GM23338 (cell line): ENCODE measurements at regions not wholly inside any gene's neighbourhood (a gene's known extent, or its start where the extent isn't known, plus 50 kb on each side); places are given as distances from the start of the nearest gene placed in this dataset.

Experiments used
- ATAC-seq: fragments of 200-7000 bp; cut with Tn5 transposase; 3 replicates; pipeline ENCODE4 v1.9.1; 2020
- DNase-seq: peaks from one replicate; pipeline ENCODE4 v3.0.0-alpha.2; 2015; ENCODE audit warnings: low spot score
- H2AFZ ChIP-seq: fragments of 200-600 bp; sonication (generic); 2 replicates; pipeline ENCODE4 v1.8.0; 2016; ENCODE audit warnings: antibody characterized with exemption, mild to moderate bottlenecking, moderate library complexity
- H3F3A ChIP-seq: fragments of 200-600 bp; sonication (generic); replicated peaks from 2 replicates; pipeline ENCODE4 v1.8.0; 2017; ENCODE audit warnings: antibody characterized with exemption, mixed run types, low read depth
- H3K27ac ChIP-seq: fragments of 200-600 bp; sonication (generic); 2 replicates; pipeline ENCODE4 v1.6.1; 2016; ENCODE audit warnings: low read depth
- H3K27me3 ChIP-seq: fragments of 200-600 bp; sonication (generic); 2 replicates; pipeline ENCODE4 v1.8.0; 2016; ENCODE audit warnings: mild to moderate bottlenecking, mixed run types, moderate library complexity; ENCODE audit not compliant: insufficient read depth
- H3K36me3 ChIP-seq: fragments of 200-600 bp; sonication (generic); 2 replicates; pipeline ENCODE4 v1.8.0; 2016; ENCODE audit warnings: mild to moderate bottlenecking; ENCODE audit not compliant: insufficient read depth
- H3K4me1 ChIP-seq: fragments of 200-600 bp; sonication (generic); 2 replicates; pipeline ENCODE4 v1.8.0; 2016; ENCODE audit warnings: mild to moderate bottlenecking, moderate library complexity; ENCODE audit not compliant: insufficient read depth
- H3K4me2 ChIP-seq: fragments of 200-600 bp; sonication (generic); 2 replicates; pipeline ENCODE4 v1.7.1; 2017; ENCODE audit warnings: mixed run types
- H3K4me3 ChIP-seq: fragments of 200-600 bp; sonication (generic); 2 replicates; pipeline ENCODE4 v1.6.1; 2016; ENCODE audit warnings: mixed run types
- H3K79me2 ChIP-seq: fragments of 200-600 bp; sonication (generic); replicated peaks from 2 replicates; pipeline ENCODE4 v1.8.0; 2017; ENCODE audit warnings: mild to moderate bottlenecking; ENCODE audit not compliant: insufficient read depth
- H3K9me2 ChIP-seq: fragments of 200-600 bp; sonication (generic); 2 replicates; pipeline ENCODE4 v1.8.0; 2017; ENCODE audit not compliant: insufficient read depth
- H4K20me1 ChIP-seq: fragments of 200-600 bp; sonication (generic); replicated peaks from 2 replicates; pipeline ENCODE4 v1.8.0; 2017; ENCODE audit warnings: mild to moderate bottlenecking; ENCODE audit not compliant: insufficient read depth
- H3K27ac Mint-ChIP-seq: 2 replicates; pipeline ENCODE4 v1.8.0; 2020; ENCODE audit warnings: inconsistent platforms, mild to moderate bottlenecking, moderate library complexity, mixed read lengths
- H3K27me3 Mint-ChIP-seq: 3 replicates; pipeline ENCODE4 v1.8.0; 2022; ENCODE audit warnings: low read depth, mild to moderate bottlenecking, moderate library complexity, mixed read lengths, inconsistent platforms; ENCODE audit not compliant: insufficient read depth, poor library complexity
- H3K36me3 Mint-ChIP-seq: 3 replicates; pipeline ENCODE4 v1.8.0; 2021; ENCODE audit warnings: low read depth, mild to moderate bottlenecking, inconsistent platforms, moderate library complexity, mixed read lengths
- H3K4me1 Mint-ChIP-seq: 3 replicates; pipeline ENCODE4 v1.8.0; 2020; ENCODE audit warnings: mild to moderate bottlenecking, inconsistent platforms, mixed read lengths
- H3K4me3 Mint-ChIP-seq: 3 replicates; pipeline ENCODE4 v1.8.0; 2021; ENCODE audit warnings: moderate library complexity, mild to moderate bottlenecking, inconsistent platforms, mixed read lengths
- H3K9me3 Mint-ChIP-seq: 3 replicates; pipeline ENCODE4 v1.8.0; 2020; ENCODE audit warnings: moderate library complexity, mild to moderate bottlenecking, inconsistent platforms, mixed read lengths
- CREB1 ChIP-seq: fragments of 250-450 bp; sonication (Bioruptor Pico); IDR thresholded peaks from 2 replicates; pipeline ENCODE4 v1.5.0; 2020; ENCODE audit warnings: low read depth, mild to moderate bottlenecking, moderate library complexity
- CTCF ChIP-seq, 2 experiments: fragments of 200-600 bp in 1 of 2; sonication (generic) in 1 of 2; conservative IDR thresholded peaks; 2 replicates each; pipeline versions ENCODE4 v1.5.1 to v1.6.1; 2016 to 2017; ENCODE audit warnings: antibody characterized with exemption in 2 of 2, low read depth in 2 of 2, mild to moderate bottlenecking in 2 of 2, moderate library complexity in 1 of 2
- ETS1 ChIP-seq: IDR thresholded peaks from 2 replicates; pipeline ENCODE4 v1.6.1; 2016; ENCODE audit warnings: antibody characterized with exemption
- EZH2 ChIP-seq: fragments of 200-600 bp; sonication (generic); IDR thresholded peaks from one replicate; pipeline ENCODE4 v1.8.0; 2017; ENCODE audit warnings: antibody characterized with exemption, mild to moderate bottlenecking, low read depth; ENCODE audit not compliant: unreplicated experiment
- EZH2phosphoT487 ChIP-seq: fragments of 200-600 bp; sonication (generic); IDR thresholded peaks from one replicate; pipeline ENCODE4 v1.8.1; 2018; ENCODE audit warnings: antibody characterized with exemption; ENCODE audit not compliant: unreplicated experiment
- JUNB ChIP-seq: IDR thresholded peaks from one replicate; pipeline ENCODE4 v1.6.1; 2016; ENCODE audit warnings: antibody characterized with exemption; ENCODE audit not compliant: unreplicated experiment
- NANOG ChIP-seq: IDR thresholded peaks from 2 replicates; pipeline ENCODE4 v1.6.1; 2016; ENCODE audit warnings: antibody characterized with exemption, borderline replicate concordance
- POLR2AphosphoS5 ChIP-seq: IDR thresholded peaks from 2 replicates; pipeline ENCODE4 v1.6.1; 2016; ENCODE audit warnings: antibody characterized with exemption, low read depth
- REST ChIP-seq: IDR thresholded peaks from one replicate; pipeline ENCODE4 v1.6.1; 2018; ENCODE audit warnings: antibody characterized with exemption; ENCODE audit not compliant: unreplicated experiment
- STAT1 ChIP-seq: IDR thresholded peaks from one replicate; pipeline ENCODE4 v1.6.1; 2016; ENCODE audit warnings: antibody characterized with exemption; ENCODE audit not compliant: unreplicated experiment
- ZNF331 ChIP-seq: fragments of 250-450 bp; sonication (Bioruptor Pico); IDR thresholded peaks from 2 replicates; pipeline ENCODE4 v1.5.0; 2020; ENCODE audit warnings: low read depth, mild to moderate bottlenecking, moderate library complexity
- ZNF462 ChIP-seq: fragments of 250-450 bp; sonication (Bioruptor Pico); IDR thresholded peaks from 2 replicates; pipeline ENCODE4 v1.5.0; 2020; ENCODE audit warnings: mild to moderate bottlenecking, moderate library complexity

- H3K4me1 Mint-ChIP-seq: no peaks in the 10 kb centered on the region
- no peaks in the 10 kb centered on the region; the same call in 2 of the 3 replicates for H3K9me3 Mint-ChIP-seq
- no peaks in the 10 kb centered on the region for H3K36me3 Mint-ChIP-seq
Measured at GRCh38 chr7:24018331-24018730, 265.7 kb upstream of the NPY start.

More at GRCh38 chr7:24018331-24018730, 265.7 kb upstream of the NPY start:
- H3K27ac Mint-ChIP-seq: no peak overlapping the region
- Histone ChIP-seq H3K27me3 (no peaks in the 10 kb centered on the region), H3K9me2 (peaks cover 7% of the 10 kb centered on the region; the same call in 1 of the 2 replicates), H3K36me3 (no peaks in the 10 kb centered on the region), H3F3A (no peaks in the 10 kb centered on the region), H2AFZ (no peak overlapping the region), H3K79me2 (no peaks in the 10 kb centered on the region), H3K4me2 (no peak overlapping the region), H3K4me1 (no peaks in the 10 kb centered on the region), H3K4me3 (no peak overlapping the region), H4K20me1 (no peaks in the 10 kb centered on the region), H3K27ac (no peak overlapping the region)
- H3K27me3 Mint-ChIP-seq: peaks cover 3% of the 10 kb centered on the region
- TF ChIP-seq NANOG (no peak), EZH2 (no peak), POLR2AphosphoS5 (no peak), ETS1 (no peak), JUNB (no peak), CREB1 (CRISPR knock-in tag) (no peak), REST (no peak), EZH2phosphoT487 (no peak), ZNF331 (no peak), STAT1 (no peak), ZNF462 (CRISPR knock-in tag) (no peak), CTCF (conservative IDR thresholded peaks at IDR 0.05; ENCODE audit: low read depth in 2 of 2) (no peak)
- ATAC-seq: no peak
- DNase-seq: no peak
- H3K4me3 Mint-ChIP-seq: no peak overlapping the region
